GM23338 (cell line): ENCODE measurements at regions not wholly inside any gene's neighbourhood (a gene's known extent, or its start where the extent isn't known, plus 50 kb on each side); places are given as distances from the start of the nearest gene placed in this dataset.

Experiments used
- CREB1 ChIP-seq: fragments of 250-450 bp; sonication (Bioruptor Pico); IDR thresholded peaks from 2 replicates; pipeline ENCODE4 v1.5.0; 2020; ENCODE audit warnings: low read depth, mild to moderate bottlenecking, moderate library complexity
- EZH2 ChIP-seq: fragments of 200-600 bp; sonication (generic); IDR thresholded peaks from one replicate; pipeline ENCODE4 v1.8.0; 2017; ENCODE audit warnings: antibody characterized with exemption, mild to moderate bottlenecking, low read depth; ENCODE audit not compliant: unreplicated experiment
- EZH2phosphoT487 ChIP-seq: fragments of 200-600 bp; sonication (generic); IDR thresholded peaks from one replicate; pipeline ENCODE4 v1.8.1; 2018; ENCODE audit warnings: antibody characterized with exemption; ENCODE audit not compliant: unreplicated experiment
- POLR2AphosphoS5 ChIP-seq: IDR thresholded peaks from 2 replicates; pipeline ENCODE4 v1.6.1; 2016; ENCODE audit warnings: antibody characterized with exemption, low read depth
- REST ChIP-seq: IDR thresholded peaks from one replicate; pipeline ENCODE4 v1.6.1; 2018; ENCODE audit warnings: antibody characterized with exemption; ENCODE audit not compliant: unreplicated experiment
- ZNF331 ChIP-seq: fragments of 250-450 bp; sonication (Bioruptor Pico); IDR thresholded peaks from 2 replicates; pipeline ENCODE4 v1.5.0; 2020; ENCODE audit warnings: low read depth, mild to moderate bottlenecking, moderate library complexity
- TF ChIP-seq, protein P1 (sequence below), 2 experiments: fragments of 200-600 bp in 1 of 2; sonication (generic) in 1 of 2; conservative IDR thresholded peaks; 2 replicates each; pipeline versions ENCODE4 v1.5.1 to v1.6.1; 2016 to 2017; ENCODE audit warnings: antibody characterized with exemption in 2 of 2, low read depth in 2 of 2, mild to moderate bottlenecking in 2 of 2, moderate library complexity in 1 of 2

DNA sequence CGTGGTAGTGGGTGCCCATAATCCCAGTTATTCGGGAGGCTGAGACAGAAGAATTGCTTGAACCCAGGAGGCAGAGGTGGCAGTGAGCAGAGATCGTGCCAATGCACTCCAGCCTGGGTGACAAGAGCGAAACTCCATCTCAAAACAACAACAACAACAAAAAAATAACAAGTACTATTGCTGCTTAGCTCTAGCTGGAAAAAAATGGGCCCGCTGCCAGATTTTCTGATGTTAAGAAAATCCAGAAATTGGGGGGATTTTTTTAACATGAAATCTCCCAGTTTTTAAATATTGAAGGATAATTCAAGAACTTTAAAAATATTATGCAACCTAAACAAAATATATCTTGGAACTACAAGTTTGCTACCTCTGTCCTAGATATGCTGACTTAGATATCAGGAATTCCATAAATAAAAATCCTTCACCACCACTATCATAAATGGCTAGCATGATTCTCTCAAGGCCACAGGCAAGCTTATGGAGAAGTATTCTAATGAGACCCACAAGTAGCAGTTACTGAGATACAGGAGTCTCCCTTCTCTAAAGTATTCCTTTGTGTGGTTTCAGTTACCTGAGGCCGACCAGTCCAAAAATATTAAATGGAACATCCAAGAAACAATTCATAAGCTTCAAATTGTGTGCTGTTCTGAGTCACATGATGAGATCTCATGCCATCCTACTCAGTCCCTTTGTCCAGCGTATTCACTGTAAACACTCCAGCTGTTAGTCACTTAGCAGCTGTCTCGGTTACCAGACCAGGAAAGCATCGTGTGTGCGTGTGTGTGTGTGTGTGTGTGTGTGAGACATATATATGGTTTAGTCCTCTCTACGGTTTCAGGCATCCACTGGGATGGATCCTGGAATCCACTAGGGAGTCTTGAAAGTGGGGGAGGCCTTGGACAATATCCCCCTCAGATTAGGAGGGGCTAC, 277.2 kb downstream of the TBL1XR1 start:
- TF ChIP-seq, protein P1, sequence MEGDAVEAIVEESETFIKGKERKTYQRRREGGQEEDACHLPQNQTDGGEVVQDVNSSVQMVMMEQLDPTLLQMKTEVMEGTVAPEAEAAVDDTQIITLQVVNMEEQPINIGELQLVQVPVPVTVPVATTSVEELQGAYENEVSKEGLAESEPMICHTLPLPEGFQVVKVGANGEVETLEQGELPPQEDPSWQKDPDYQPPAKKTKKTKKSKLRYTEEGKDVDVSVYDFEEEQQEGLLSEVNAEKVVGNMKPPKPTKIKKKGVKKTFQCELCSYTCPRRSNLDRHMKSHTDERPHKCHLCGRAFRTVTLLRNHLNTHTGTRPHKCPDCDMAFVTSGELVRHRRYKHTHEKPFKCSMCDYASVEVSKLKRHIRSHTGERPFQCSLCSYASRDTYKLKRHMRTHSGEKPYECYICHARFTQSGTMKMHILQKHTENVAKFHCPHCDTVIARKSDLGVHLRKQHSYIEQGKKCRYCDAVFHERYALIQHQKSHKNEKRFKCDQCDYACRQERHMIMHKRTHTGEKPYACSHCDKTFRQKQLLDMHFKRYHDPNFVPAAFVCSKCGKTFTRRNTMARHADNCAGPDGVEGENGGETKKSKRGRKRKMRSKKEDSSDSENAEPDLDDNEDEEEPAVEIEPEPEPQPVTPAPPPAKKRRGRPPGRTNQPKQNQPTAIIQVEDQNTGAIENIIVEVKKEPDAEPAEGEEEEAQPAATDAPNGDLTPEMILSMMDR (conservative IDR thresholded peaks at IDR 0.05; ENCODE audit: low read depth in 2 of 2): no peak
- no peak for TF ChIP-seq POLR2AphosphoS5
- no peak for TF ChIP-seq EZH2
- no peak for TF ChIP-seq CREB1 (CRISPR knock-in tag)
- no peak for TF ChIP-seq REST
- TF ChIP-seq ZNF331 (CRISPR knock-in tag): no peak
- no peak for TF ChIP-seq EZH2phosphoT487
